Heart left ventricle (tissue), 13 donors: ENCODE measurements at regions not wholly inside any gene's neighbourhood (a gene's known extent, or its start where the extent isn't known, plus 50 kb on each side); places are given as distances from the start of the nearest gene placed in this dataset.

Source experiments
- CTCF ChIP-seq, 12 donors: fragments of 200-600 bp; sonication (generic) in 4 of 12; IDR thresholded peaks; one replicate each; pipeline versions ENCODE4 v1.5.0 to v1.8.0; 2018 to 2022; ENCODE audit warnings: antibody characterized with exemption in 12 of 12, mild to moderate bottlenecking in 5 of 12
- POLR2A ChIP-seq, 2 donors: fragments of 450-650 bp; IDR thresholded peaks; one replicate each; pipeline ENCODE4 v1.6.1; 2017; ENCODE audit warnings: antibody characterized with exemption in 2 of 2, mild to moderate bottlenecking in 2 of 2, moderate library complexity in 2 of 2
- donor health status: ischemic (EF 13 %, LVEDD 7.1; RV severe dilation, severe dysfunction).
- donor health status: DM: no; HTN: yes; CAD: no.
- donor health status: DM: no; HTN: no; CAD: no.
- donor health status: ischemic (EF 25% LVEDD 6.9; RV normal size, moderate dysfunction).
- donor health status: ischemic (EF 25% LVEDD 5.7; RV mildly dilated, moderate dysfunction).
- donor health status: ischemic (EF 35%, LVEDD 5.7; RV mildly dilated, moderate dysfunction).
- donor health status: nonischemic (EF 11% LVEDD 7.7; RV severe dilation, severe dysfunction).
- donor health status: DM: yes; HTN: yes; CAD: no.
- donor health status: PGD.
- donor health status: ischemic (EF 29% LVEDD 5.4; RV normal size, mild dysfunction).
- donor health status: nonischemic (EF 23%, LVEDD 6.1; RV moderate dilation, normal function).

- TF ChIP-seq CTCF (IDR thresholded peaks at IDR 0.05) (no peak), POLR2A (IDR thresholded peaks at IDR 0.05) (no peak)
Measured at GRCh38 chr1:96080925-96081324, 640.7 kb upstream of the PTBP2 start.
